Keratinocyte (primary cell): ENCODE measurements at regions not wholly inside any gene's neighbourhood (a gene's known extent, or its start where the extent isn't known, plus 50 kb on each side); places are given as distances from the start of the nearest gene placed in this dataset.

Experiments
- DNase-seq: peaks from one replicate; pipeline ENCODE4 v3.0.0-alpha.2; 2011; ENCODE audit warnings: low read depth, missing footprints, low spot score
- FAIRE-seq: peaks from 2 replicates; lab custom pipeline; 2011; peaks lifted over from hg19 to GRCh38; lab: Jason Lieb, UNC
- H2AFZ ChIP-seq: 2 replicates; pipeline ENCODE4 v1.6.0; 2012; ENCODE audit warnings: low read length, control low read depth, inconsistent platforms; ENCODE audit not compliant: control insufficient read depth
- H3K27ac ChIP-seq: 2 replicates; pipeline ENCODE4 v1.5.1; 2011; ENCODE audit warnings: low read length; ENCODE audit not compliant: control insufficient read depth, insufficient read depth
- H3K27me3 ChIP-seq: 3 replicates; pipeline ENCODE4 v1.6.0; 2011; ENCODE audit warnings: low read length; ENCODE audit not compliant: control insufficient read depth, insufficient read depth; ENCODE audit errors: extremely low read depth
- H3K36me3 ChIP-seq, 2 experiments: 2 replicates in 1 of 2; 3 replicates in 1 of 2; pipeline ENCODE4 v1.5.1; 2011; ENCODE audit warnings: low read length in 2 of 2, mild to moderate bottlenecking in 1 of 2; ENCODE audit not compliant: control insufficient read depth in 2 of 2, insufficient read depth in 2 of 2; ENCODE audit errors: extremely low read depth in 1 of 2
- H3K4me1 ChIP-seq: 3 replicates; pipeline ENCODE4 v1.5.1; 2011; ENCODE audit warnings: low read length; ENCODE audit not compliant: control insufficient read depth, insufficient read depth; ENCODE audit errors: extremely low read depth
- H3K4me2 ChIP-seq: 3 replicates; pipeline ENCODE4 v1.6.0; 2011; ENCODE audit warnings: low read depth, low read length; ENCODE audit not compliant: control insufficient read depth, insufficient read depth; ENCODE audit errors: extremely low read depth
- H3K4me3 ChIP-seq, 3 experiments: fragments of 200-600 bp in 1 of 3; sonication (generic) in 1 of 3; 2 replicates in 2 of 3; 3 replicates in 1 of 3; pipeline ENCODE4 v1.5.1; 2011 to 2016; ENCODE audit warnings: low read length in 3 of 3, mild to moderate bottlenecking in 3 of 3, control low read depth in 2 of 3, inconsistent platforms in 1 of 3, low read depth in 1 of 3, mixed read lengths in 1 of 3, mixed run types in 1 of 3, moderate library complexity in 1 of 3; ENCODE audit not compliant: control insufficient read depth in 2 of 3, insufficient read depth in 2 of 3; ENCODE audit errors: extremely low read depth in 1 of 3
- H3K79me2 ChIP-seq: 2 replicates; pipeline ENCODE4 v1.6.0; 2012; ENCODE audit warnings: low read length; ENCODE audit not compliant: control insufficient read depth, insufficient read depth
- H3K9ac ChIP-seq: 3 replicates; pipeline ENCODE4 v1.6.0; 2011; ENCODE audit warnings: low read length; ENCODE audit not compliant: control insufficient read depth, insufficient read depth; ENCODE audit errors: extremely low read depth
- H3K9me1 ChIP-seq: 3 replicates; pipeline ENCODE4 v1.6.0; 2011; ENCODE audit warnings: low read length; ENCODE audit not compliant: control insufficient read depth, insufficient read depth; ENCODE audit errors: extremely low read depth
- H3K9me3 ChIP-seq: 2 replicates; pipeline ENCODE4 v1.5.1; 2012; ENCODE audit warnings: low read depth, low read length; ENCODE audit not compliant: control insufficient read depth
- H4K20me1 ChIP-seq: 3 replicates; pipeline ENCODE4 v1.6.0; 2011; ENCODE audit warnings: low read length; ENCODE audit not compliant: control insufficient read depth, insufficient read depth; ENCODE audit errors: extremely low read depth
- CTCF ChIP-seq, 3 experiments: IDR thresholded peaks in 1 of 3; conservative IDR thresholded peaks in 1 of 3; optimal IDR thresholded peaks in 1 of 3; 2 replicates in 2 of 3; 3 replicates in 1 of 3; pipeline versions ENCODE3 to v1.5.1; 2011; ENCODE audit warnings: low read length in 3 of 3, mild to moderate bottlenecking in 3 of 3, moderate library complexity in 2 of 3, control low read depth in 1 of 3, inconsistent platforms in 1 of 3; ENCODE audit not compliant: insufficient read depth in 2 of 3; ENCODE audit errors: extremely low read depth in 1 of 3
- EZH2 ChIP-seq: IDR thresholded peaks from one replicate; pipeline ENCODE4 v1.6.1; 2012; ENCODE audit warnings: inconsistent platforms, mild to moderate bottlenecking, low read length, moderate library complexity
- dilution Hi-C: fragments of 300-500 bp; cut with MboI; formaldehyde crosslinking; loops from one replicate; pipeline ENCODE4 v1.7.0; 2020; ENCODE audit warnings: low sequenced_read_pairs; ENCODE audit not compliant: extremely low pct_ligation_motif_present

GRCh38 chr9:129290606-129291005 lies 112.5 kb upstream of the IER5L start:
- no peaks in the 10 kb centered on the region for H4K20me1 ChIP-seq
- H3K9me3 ChIP-seq: no peaks in the 10 kb centered on the region
- no peaks in the 10 kb centered on the region for H3K79me2 ChIP-seq
- no peak overlapping the region for H3K4me3 ChIP-seq
- FAIRE-seq: no peak
- no peaks in the 10 kb centered on the region for H3K4me1 ChIP-seq
- no peak overlapping the region for H3K27ac ChIP-seq
- no peaks in the 10 kb centered on the region for H3K9me1 ChIP-seq
- no peaks in the 10 kb centered on the region for H3K36me3 ChIP-seq
- TF ChIP-seq EZH2: no peak
- TF ChIP-seq CTCF (optimal IDR thresholded peaks at IDR 0.05 in 1 of 3, IDR thresholded peaks at IDR 0.05 in 1 of 3, conservative IDR thresholded peaks at IDR 0.05 in 1 of 3; ENCODE audit: extremely low read depth in 1 of 3, insufficient read depth in 2 of 3, low read length in 3 of 3): no peak
- H2AFZ ChIP-seq: no peak overlapping the region
- H3K27me3 ChIP-seq: no peaks in the 10 kb centered on the region
- dilution Hi-C loops: no loop called here
- DNase-seq: no peak
- H3K4me2 ChIP-seq: no peak overlapping the region
- H3K9ac ChIP-seq: no peak overlapping the region

- H3K79me2 ChIP-seq: no peaks in the 10 kb centered on the region
- no peaks in the 10 kb centered on the region for H4K20me1 ChIP-seq
- dilution Hi-C loops: no loop called here
- no peaks in the 10 kb centered on the region for H3K36me3 ChIP-seq
- FAIRE-seq (no peak), DNase-seq (no peak)
- no peak overlapping the region for H2AFZ ChIP-seq
- H3K27ac ChIP-seq: no peak overlapping the region
- H3K9ac ChIP-seq: no peak overlapping the region
- H3K9me1 ChIP-seq: no peaks in the 10 kb centered on the region
- H3K4me1 ChIP-seq: no peaks in the 10 kb centered on the region
- H3K4me2 ChIP-seq: no peak overlapping the region
- H3K27me3 ChIP-seq: no peaks in the 10 kb centered on the region
- no peak overlapping the region for H3K4me3 ChIP-seq
- no peak for TF ChIP-seq EZH2
- TF ChIP-seq CTCF (optimal IDR thresholded peaks at IDR 0.05 in 1 of 3, IDR thresholded peaks at IDR 0.05 in 1 of 3, conservative IDR thresholded peaks at IDR 0.05 in 1 of 3; ENCODE audit: extremely low read depth in 1 of 3, insufficient read depth in 2 of 3, low read length in 3 of 3): no peak
- no peaks in the 10 kb centered on the region for H3K9me3 ChIP-seq
Observed at GRCh38 chr9:129289883-129290282, 111.8 kb upstream of the IER5L start.
